ENCODE measurements at regions not wholly inside any gene's neighbourhood (a gene's known extent, or its start where the extent isn't known, plus 50 kb on each side); places are given as distances from the start of the nearest gene placed in this dataset.

- Histone ChIP-seq H3K27me3 (replicated peaks in 2 of 5; ENCODE audit: control insufficient read depth in 4 of 5, insufficient read depth in 5 of 5, low read length in 4 of 5) (no peaks in the 10 kb centered on the region), H3K27ac (ENCODE audit: insufficient read depth in 1 of 2, low read depth in 1 of 2, low read length in 2 of 2, poor library complexity in 1 of 2, severe bottlenecking in 2 of 2) (no peak overlapping the region), H3K36me3 (ENCODE audit: control insufficient read depth in 4 of 4, insufficient read depth in 4 of 4, low read length in 3 of 4) (no peaks in the 10 kb centered on the region), H3K4me3 (ENCODE audit: control insufficient read depth in 1 of 7, extremely low read depth in 1 of 7, insufficient read depth in 4 of 7, low read depth in 2 of 7, low read length in 6 of 7) (no peak overlapping the region), H3K9me3 (ENCODE audit: control extremely low read depth in 1 of 5, control insufficient read depth in 4 of 5, insufficient read depth in 2 of 5, low read depth in 1 of 5, low read length in 4 of 5) (peaks cover 0 to 1% (median 0%) of the 10 kb centered on the region in 5 experiments), H3K4me1 (ENCODE audit: control extremely low read depth in 1 of 4, control insufficient read depth in 4 of 4, insufficient read depth in 4 of 4, low read length in 3 of 4) (no peaks in the 10 kb centered on the region)
- CTCF ChIA-PET: no interaction called here
- no peak for DNase-seq
- POLR2A ChIA-PET: no interaction called here
- WGBS (ENCODE audit: insufficient coverage): 93% methylated on average over 3 of the region's 6 CpGs
These were observed 337.2 kb upstream of the RARB start for GRCh38 chr3:25090698-25091453.

- H3K4me1 ChIP-seq (ENCODE audit: control extremely low read depth in 1 of 4, control insufficient read depth in 4 of 4, insufficient read depth in 4 of 4, low read length in 3 of 4): no peaks in the 10 kb centered on the region
- H3K9me3 ChIP-seq (ENCODE audit: control extremely low read depth in 1 of 5, control insufficient read depth in 4 of 5, insufficient read depth in 2 of 5, low read depth in 1 of 5, low read length in 4 of 5): peaks cover 0 to 1% (median 0%) of the 10 kb centered on the region in 5 experiments
- no peak overlapping the region for H3K4me3 ChIP-seq (ENCODE audit: control insufficient read depth in 1 of 7, extremely low read depth in 1 of 7, insufficient read depth in 4 of 7, low read depth in 2 of 7, low read length in 6 of 7)
- H3K27me3 ChIP-seq (replicated peaks in 2 of 5; ENCODE audit: control insufficient read depth in 4 of 5, insufficient read depth in 5 of 5, low read length in 4 of 5): no peaks in the 10 kb centered on the region
- no peak overlapping the region for H3K27ac ChIP-seq (ENCODE audit: insufficient read depth in 1 of 2, low read depth in 1 of 2, low read length in 2 of 2, poor library complexity in 1 of 2, severe bottlenecking in 2 of 2)
- ChIA-PET POLR2A (no interaction called here), CTCF (no interaction called here)
- H3K36me3 ChIP-seq (ENCODE audit: control insufficient read depth in 4 of 4, insufficient read depth in 4 of 4, low read length in 3 of 4): no peaks in the 10 kb centered on the region
- 71% methylated on average over 5 of the region's 5 CpGs for WGBS (ENCODE audit: insufficient coverage)
- no peak for DNase-seq
These were observed 336.1 kb upstream of the RARB start for GRCh38 chr3:25091934-25092333.

GRCh38 chr3:25094932-25095685 lies 333.0 kb upstream of the RARB start:
- ChIA-PET CTCF (no interaction called here), POLR2A (no interaction called here)
- Histone ChIP-seq H3K4me3 (ENCODE audit: control insufficient read depth in 1 of 7, extremely low read depth in 1 of 7, insufficient read depth in 4 of 7, low read depth in 2 of 7, low read length in 6 of 7) (no peak overlapping the region), H3K9me3 (ENCODE audit: control extremely low read depth in 1 of 5, control insufficient read depth in 4 of 5, insufficient read depth in 2 of 5, low read depth in 1 of 5, low read length in 4 of 5) (peaks cover 0 to 1% (median 0%) of the 10 kb centered on the region in 5 experiments), H3K27me3 (replicated peaks in 2 of 5; ENCODE audit: control insufficient read depth in 4 of 5, insufficient read depth in 5 of 5, low read length in 4 of 5) (no peaks in the 10 kb centered on the region), H3K4me1 (ENCODE audit: control extremely low read depth in 1 of 4, control insufficient read depth in 4 of 4, insufficient read depth in 4 of 4, low read length in 3 of 4) (no peaks in the 10 kb centered on the region), H3K27ac (ENCODE audit: insufficient read depth in 1 of 2, low read depth in 1 of 2, low read length in 2 of 2, poor library complexity in 1 of 2, severe bottlenecking in 2 of 2) (no peak overlapping the region), H3K36me3 (ENCODE audit: control insufficient read depth in 4 of 4, insufficient read depth in 4 of 4, low read length in 3 of 4) (no peaks in the 10 kb centered on the region)
- WGBS (ENCODE audit: insufficient coverage): 100% methylated on average over 1 of the region's 2 CpGs
- no peak for DNase-seq

- DNase-seq: no peak
- Histone ChIP-seq H3K27ac (ENCODE audit: insufficient read depth in 1 of 2, low read depth in 1 of 2, low read length in 2 of 2, poor library complexity in 1 of 2, severe bottlenecking in 2 of 2) (no peak overlapping the region), H3K9me3 (ENCODE audit: control extremely low read depth in 1 of 5, control insufficient read depth in 4 of 5, insufficient read depth in 2 of 5, low read depth in 1 of 5, low read length in 4 of 5) (peaks cover 0 to 1% (median 0%) of the 10 kb centered on the region in 5 experiments), H3K4me1 (ENCODE audit: control extremely low read depth in 1 of 4, control insufficient read depth in 4 of 4, insufficient read depth in 4 of 4, low read length in 3 of 4) (no peaks in the 10 kb centered on the region), H3K27me3 (replicated peaks in 2 of 5; ENCODE audit: control insufficient read depth in 4 of 5, insufficient read depth in 5 of 5, low read length in 4 of 5) (no peaks in the 10 kb centered on the region), H3K36me3 (ENCODE audit: control insufficient read depth in 4 of 4, insufficient read depth in 4 of 4, low read length in 3 of 4) (no peaks in the 10 kb centered on the region), H3K4me3 (ENCODE audit: control insufficient read depth in 1 of 7, extremely low read depth in 1 of 7, insufficient read depth in 4 of 7, low read depth in 2 of 7, low read length in 6 of 7) (no peak overlapping the region)
- CTCF ChIA-PET: no interaction called here
- 83% methylated on average over 2 of the region's 2 CpGs for WGBS (ENCODE audit: insufficient coverage)
- POLR2A ChIA-PET: no interaction called here
These were observed 331.5 kb upstream of the RARB start for GRCh38 chr3:25096536-25096935.

GRCh38 chr3:25097023-25097422 lies 331.0 kb upstream of the RARB start:
- ChIA-PET CTCF (no interaction called here), POLR2A (no interaction called here)
- H3K36me3 ChIP-seq (ENCODE audit: control insufficient read depth in 4 of 4, insufficient read depth in 4 of 4, low read length in 3 of 4): no peaks in the 10 kb centered on the region
- H3K27me3 ChIP-seq (replicated peaks in 2 of 5; ENCODE audit: control insufficient read depth in 4 of 5, insufficient read depth in 5 of 5, low read length in 4 of 5): no peaks in the 10 kb centered on the region
- no peak overlapping the region for H3K4me3 ChIP-seq (ENCODE audit: control insufficient read depth in 1 of 7, extremely low read depth in 1 of 7, insufficient read depth in 4 of 7, low read depth in 2 of 7, low read length in 6 of 7)
- H3K9me3 ChIP-seq (ENCODE audit: control extremely low read depth in 1 of 5, control insufficient read depth in 4 of 5, insufficient read depth in 2 of 5, low read depth in 1 of 5, low read length in 4 of 5): peaks cover 0 to 1% (median 0%) of the 10 kb centered on the region in 5 experiments
- WGBS (ENCODE audit: insufficient coverage): 100% methylated on average over 3 of the region's 3 CpGs
- no peak overlapping the region for H3K27ac ChIP-seq (ENCODE audit: insufficient read depth in 1 of 2, low read depth in 1 of 2, low read length in 2 of 2, poor library complexity in 1 of 2, severe bottlenecking in 2 of 2)
- no peaks in the 10 kb centered on the region for H3K4me1 ChIP-seq (ENCODE audit: control extremely low read depth in 1 of 4, control insufficient read depth in 4 of 4, insufficient read depth in 4 of 4, low read length in 3 of 4)
- DNase-seq: no peak

GRCh38 chr3:25099666-25100065 lies 328.4 kb upstream of the RARB start:
- POLR2A ChIA-PET: no interaction called here
- peaks cover 0 to 1% (median 0%) of the 10 kb centered on the region in 5 experiments for H3K9me3 ChIP-seq (ENCODE audit: control extremely low read depth in 1 of 5, control insufficient read depth in 4 of 5, insufficient read depth in 2 of 5, low read depth in 1 of 5, low read length in 4 of 5)
- no peak overlapping the region for H3K27ac ChIP-seq (ENCODE audit: insufficient read depth in 1 of 2, low read depth in 1 of 2, low read length in 2 of 2, poor library complexity in 1 of 2, severe bottlenecking in 2 of 2)
- no peak overlapping the region for H3K4me3 ChIP-seq (ENCODE audit: control insufficient read depth in 1 of 7, extremely low read depth in 1 of 7, insufficient read depth in 4 of 7, low read depth in 2 of 7, low read length in 6 of 7)
- H3K27me3 ChIP-seq (replicated peaks in 2 of 5; ENCODE audit: control insufficient read depth in 4 of 5, insufficient read depth in 5 of 5, low read length in 4 of 5): no peaks in the 10 kb centered on the region
- DNase-seq: no peak
- WGBS (ENCODE audit: insufficient coverage): 91% methylated on average over 8 of the region's 9 CpGs
- H3K36me3 ChIP-seq (ENCODE audit: control insufficient read depth in 4 of 4, insufficient read depth in 4 of 4, low read length in 3 of 4): no peaks in the 10 kb centered on the region
- no peaks in the 10 kb centered on the region for H3K4me1 ChIP-seq (ENCODE audit: control extremely low read depth in 1 of 4, control insufficient read depth in 4 of 4, insufficient read depth in 4 of 4, low read length in 3 of 4)
- CTCF ChIA-PET: no interaction called here

- Histone ChIP-seq H3K27me3 (replicated peaks in 2 of 5; ENCODE audit: control insufficient read depth in 4 of 5, insufficient read depth in 5 of 5, low read length in 4 of 5) (no peaks in the 10 kb centered on the region), H3K4me3 (ENCODE audit: control insufficient read depth in 1 of 7, extremely low read depth in 1 of 7, insufficient read depth in 4 of 7, low read depth in 2 of 7, low read length in 6 of 7) (no peak overlapping the region), H3K9me3 (ENCODE audit: control extremely low read depth in 1 of 5, control insufficient read depth in 4 of 5, insufficient read depth in 2 of 5, low read depth in 1 of 5, low read length in 4 of 5) (no peaks in the 10 kb centered on the region), H3K27ac (ENCODE audit: insufficient read depth in 1 of 2, low read depth in 1 of 2, low read length in 2 of 2, poor library complexity in 1 of 2, severe bottlenecking in 2 of 2) (no peak overlapping the region), H3K36me3 (ENCODE audit: control insufficient read depth in 4 of 4, insufficient read depth in 4 of 4, low read length in 3 of 4) (no peaks in the 10 kb centered on the region), H3K4me1 (ENCODE audit: control extremely low read depth in 1 of 4, control insufficient read depth in 4 of 4, insufficient read depth in 4 of 4, low read length in 3 of 4) (no peaks in the 10 kb centered on the region)
- WGBS (ENCODE audit: insufficient coverage): 90% methylated on average over 2 of the region's 3 CpGs
- POLR2A ChIA-PET: no interaction called here
- CTCF ChIA-PET: no interaction called here
- no peak for DNase-seq
These were observed 324.7 kb upstream of the RARB start for GRCh38 chr3:25103391-25103790.
